Chondrocyte (in vitro differentiated cells): ENCODE measurements at regions not wholly inside any gene's neighbourhood (a gene's known extent, or its start where the extent isn't known, plus 50 kb on each side); places are given as distances from the start of the nearest gene placed in this dataset.
"Not testable (repeated sequence)": the region's sequence is repeated elsewhere in the genome, so short reads cannot be mapped to it uniquely, and the experiment has no call there.

ENCODE experiments used
- DNase-seq: peaks from one replicate; pipeline ENCODE4 v3.0.0; 2021; ENCODE audit warnings: mixed read lengths, low spot score
- H3K27ac Mint-ChIP-seq: one replicate; pipeline ENCODE4 v1.8.0; 2021; ENCODE audit warnings: mild to moderate bottlenecking, moderate library complexity, mixed read lengths; ENCODE audit not compliant: unreplicated experiment
- H3K27me3 Mint-ChIP-seq: 2 replicates; pipeline ENCODE4 v1.8.0; 2021; ENCODE audit warnings: low read depth, mixed read lengths
- H3K36me3 Mint-ChIP-seq: 2 replicates; pipeline ENCODE4 v1.8.0; 2021; ENCODE audit warnings: low read depth, mixed read lengths
- H3K4me1 Mint-ChIP-seq: 2 replicates; pipeline ENCODE4 v1.8.0; 2021; ENCODE audit warnings: low read depth, mild to moderate bottlenecking, mixed read lengths
- H3K4me3 Mint-ChIP-seq: one replicate; pipeline ENCODE4 v1.8.0; 2021; ENCODE audit warnings: mild to moderate bottlenecking, moderate library complexity, mixed read lengths; ENCODE audit not compliant: unreplicated experiment
- H3K9me3 Mint-ChIP-seq: 2 replicates; pipeline ENCODE4 v1.8.0; 2021; ENCODE audit warnings: low read depth, mixed read lengths
- TF ChIP-seq, protein P1 (sequence below): fragments of 200-600 bp; sonication (generic); IDR thresholded peaks from 2 replicates; pipeline ENCODE4 v1.5.0; 2021; ENCODE audit warnings: antibody characterized with exemption, mild to moderate bottlenecking, moderate library complexity

- TF ChIP-seq, protein P1, sequence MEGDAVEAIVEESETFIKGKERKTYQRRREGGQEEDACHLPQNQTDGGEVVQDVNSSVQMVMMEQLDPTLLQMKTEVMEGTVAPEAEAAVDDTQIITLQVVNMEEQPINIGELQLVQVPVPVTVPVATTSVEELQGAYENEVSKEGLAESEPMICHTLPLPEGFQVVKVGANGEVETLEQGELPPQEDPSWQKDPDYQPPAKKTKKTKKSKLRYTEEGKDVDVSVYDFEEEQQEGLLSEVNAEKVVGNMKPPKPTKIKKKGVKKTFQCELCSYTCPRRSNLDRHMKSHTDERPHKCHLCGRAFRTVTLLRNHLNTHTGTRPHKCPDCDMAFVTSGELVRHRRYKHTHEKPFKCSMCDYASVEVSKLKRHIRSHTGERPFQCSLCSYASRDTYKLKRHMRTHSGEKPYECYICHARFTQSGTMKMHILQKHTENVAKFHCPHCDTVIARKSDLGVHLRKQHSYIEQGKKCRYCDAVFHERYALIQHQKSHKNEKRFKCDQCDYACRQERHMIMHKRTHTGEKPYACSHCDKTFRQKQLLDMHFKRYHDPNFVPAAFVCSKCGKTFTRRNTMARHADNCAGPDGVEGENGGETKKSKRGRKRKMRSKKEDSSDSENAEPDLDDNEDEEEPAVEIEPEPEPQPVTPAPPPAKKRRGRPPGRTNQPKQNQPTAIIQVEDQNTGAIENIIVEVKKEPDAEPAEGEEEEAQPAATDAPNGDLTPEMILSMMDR: no peak
- Mint-ChIP-seq H3K4me1 (peaks cover 77% of the 10 kb centered on the region), H3K36me3 (peaks cover 11% of the 10 kb centered on the region), H3K27me3 (no peaks in the 10 kb centered on the region), H3K27ac (peak overlapping the region; percentile 74), H3K4me3 (no peak overlapping the region), H3K9me3 (peaks cover 10% of the 10 kb centered on the region)
- no peak for DNase-seq
These were observed 161.2 kb upstream of the SPRY1 start for GRCh38 chr4:123235431-123235830.

- Mint-ChIP-seq H3K4me3 (no peak overlapping the region), H3K4me1 (peaks cover 72% of the 10 kb centered on the region), H3K36me3 (peaks cover 8% of the 10 kb centered on the region), H3K27ac (peak overlapping the region; percentile 60), H3K9me3 (peaks cover 11% of the 10 kb centered on the region), H3K27me3 (no peaks in the 10 kb centered on the region)
- DNase-seq: no peak
- TF ChIP-seq, protein P1: no peak
These were observed 160.0 kb upstream of the SPRY1 start for GRCh38 chr4:123236606-123237005.

- peaks cover 51% of the 10 kb centered on the region for H3K4me1 Mint-ChIP-seq
- H3K9me3 Mint-ChIP-seq: peaks cover 19% of the 10 kb centered on the region
These were observed 156.3 kb upstream of the SPRY1 start for GRCh38 chr4:123240286-123240685.

GRCh38 chr4:123243220-123243619 is 153.4 kb upstream of the SPRY1 start:
- not testable (repeated sequence) for H3K4me3 Mint-ChIP-seq, DNase-seq, H3K27me3 Mint-ChIP-seq, H3K27ac Mint-ChIP-seq, H3K36me3 Mint-ChIP-seq
- peaks cover 19% of the 10 kb centered on the region for H3K9me3 Mint-ChIP-seq
- peaks cover 40% of the 10 kb centered on the region for H3K4me1 Mint-ChIP-seq

More at GRCh38 chr4:123240286-123240685, 156.3 kb upstream of the SPRY1 start:
- H3K27ac Mint-ChIP-seq, H3K4me3 Mint-ChIP-seq, DNase-seq, H3K36me3 Mint-ChIP-seq, H3K27me3 Mint-ChIP-seq: not testable (repeated sequence)

DNA sequence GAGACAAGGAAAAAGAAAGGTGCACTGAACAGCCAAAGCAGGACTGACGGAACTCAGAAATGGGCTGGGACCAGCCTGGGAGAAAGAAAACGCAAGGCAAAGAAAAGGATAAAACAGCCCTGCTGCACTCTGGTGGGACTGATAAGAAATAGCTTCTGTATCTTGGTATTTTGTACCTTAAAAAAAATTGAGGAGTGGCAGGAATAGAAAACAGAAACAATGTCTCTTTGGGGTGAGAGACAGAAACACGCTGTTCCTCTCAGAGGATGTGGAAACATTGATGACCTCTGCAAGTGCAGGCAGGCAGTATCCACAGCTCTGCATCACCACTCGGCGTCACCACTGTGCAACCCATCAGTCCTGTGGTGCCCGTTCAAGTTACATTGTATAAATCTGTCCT is 152.5 kb upstream of the SPRY1 start:
- no peak overlapping the region for H3K4me3 Mint-ChIP-seq
- no peak for DNase-seq
- peaks cover 40% of the 10 kb centered on the region for H3K4me1 Mint-ChIP-seq
- H3K27me3 Mint-ChIP-seq: no peaks in the 10 kb centered on the region
- H3K27ac Mint-ChIP-seq: no peak overlapping the region
- H3K36me3 Mint-ChIP-seq: peaks cover 10% of the 10 kb centered on the region
- peaks cover 19% of the 10 kb centered on the region for H3K9me3 Mint-ChIP-seq
- TF ChIP-seq, protein P1: peak; percentile 36

DNA sequence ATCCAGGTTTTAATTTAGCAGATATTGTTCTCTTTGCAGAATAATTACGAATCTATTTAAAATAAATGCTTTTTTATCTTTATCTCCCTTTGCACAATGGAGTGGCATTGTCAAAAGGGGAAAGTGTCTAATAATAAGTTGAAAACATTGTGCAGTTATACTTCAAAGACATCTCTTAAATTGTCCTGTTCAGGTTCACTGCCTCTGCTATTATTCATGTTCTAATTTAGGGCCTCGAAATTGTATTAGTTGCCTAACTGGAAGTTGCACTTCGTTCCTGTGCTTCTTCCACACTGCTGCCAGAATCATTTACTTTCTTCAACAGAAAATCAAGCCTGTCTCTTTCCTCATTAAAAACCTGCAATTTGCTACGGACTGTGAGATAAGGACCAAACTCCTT is 150.5 kb upstream of the SPRY1 start:
- peaks cover 1% of the 10 kb centered on the region for H3K36me3 Mint-ChIP-seq
- peaks cover 45% of the 10 kb centered on the region for H3K4me1 Mint-ChIP-seq
- H3K27ac Mint-ChIP-seq: no peak overlapping the region
- H3K27me3 Mint-ChIP-seq: no peaks in the 10 kb centered on the region
- no peak for DNase-seq
- TF ChIP-seq, protein P1: no peak
- no peak overlapping the region for H3K4me3 Mint-ChIP-seq
- peaks cover 10% of the 10 kb centered on the region for H3K9me3 Mint-ChIP-seq
